Common myeloid progenitor, CD34-positive (primary cell): ENCODE measurements at regions not wholly inside any gene's neighbourhood (a gene's known extent, or its start where the extent isn't known, plus 50 kb on each side); places are given as distances from the start of the nearest gene placed in this dataset.
"Not testable (repeated sequence)": the region's sequence is repeated elsewhere in the genome, so short reads cannot be mapped to it uniquely, and the experiment has no call there.

ENCODE experiments used
- CTCF ChIA-PET: fragments of 350-600 bp; sonication (Branson Sonifier 250); formaldehyde crosslinking; loops from one replicate; lab custom pipeline; 2021; ENCODE audit warnings: antibody characterized with exemption; lab: Charles Lee
- POLR2A ChIA-PET: fragments of 350-600 bp; sonication (Branson Sonifier 250); formaldehyde crosslinking; loops from one replicate; lab custom pipeline; 2021; ENCODE audit warnings: antibody characterized with exemption; lab: Charles Lee
- DNase-seq, 3 donors: peaks; one replicate each; pipeline versions ENCODE4 v3.0.0 to v3.0.0-alpha.2; 2013
- H3K27ac ChIP-seq, 2 experiments: 1 replicate in 1 of 2; 2 replicates in 1 of 2; pipeline ENCODE4 v1.7.0; 2013; ENCODE audit warnings: inconsistent platforms in 2 of 2, low read length in 2 of 2, mild to moderate bottlenecking in 2 of 2, low read depth in 1 of 2, moderate library complexity in 1 of 2; ENCODE audit not compliant: severe bottlenecking in 2 of 2, insufficient read depth in 1 of 2, poor library complexity in 1 of 2
- H3K27me3 ChIP-seq, 5 experiments: replicated peaks in 2 of 5; 1 replicate in 3 of 5; 2 replicates in 2 of 5; pipeline versions ENCODE4 v1.6.1 to v1.7.0; 2013; ENCODE audit warnings: low read length in 4 of 5, mild to moderate bottlenecking in 2 of 5, moderate library complexity in 2 of 5, inconsistent platforms in 1 of 5; ENCODE audit not compliant: insufficient read depth in 5 of 5, control insufficient read depth in 4 of 5
- H3K36me3 ChIP-seq, 4 experiments: 1 replicate in 2 of 4; 2 replicates in 2 of 4; pipeline versions ENCODE4 v1.6.1 to v1.7.0; 2013; ENCODE audit warnings: low read length in 3 of 4, control low read depth in 1 of 4, mild to moderate bottlenecking in 1 of 4; ENCODE audit not compliant: control insufficient read depth in 4 of 4, insufficient read depth in 4 of 4
- H3K4me1 ChIP-seq, 4 experiments: 1 replicate in 3 of 4; 2 replicates in 1 of 4; pipeline versions ENCODE4 v1.6.1 to v1.7.1; 2013; ENCODE audit warnings: low read length in 3 of 4, mild to moderate bottlenecking in 3 of 4, control low read depth in 1 of 4, inconsistent platforms in 1 of 4, moderate library complexity in 1 of 4; ENCODE audit not compliant: control insufficient read depth in 4 of 4, insufficient read depth in 4 of 4; ENCODE audit errors: control extremely low read depth in 1 of 4
- H3K4me3 ChIP-seq, 7 experiments: 1 replicate in 4 of 7; 2 replicates in 3 of 7; pipeline versions ENCODE4 v1.5.1 to v1.7.0; 2013; ENCODE audit warnings: mild to moderate bottlenecking in 7 of 7, low read length in 6 of 7, moderate library complexity in 6 of 7, inconsistent platforms in 2 of 7, low read depth in 2 of 7, control low read depth in 1 of 7; ENCODE audit not compliant: insufficient read depth in 4 of 7, control insufficient read depth in 1 of 7; ENCODE audit errors: extremely low read depth in 1 of 7
- H3K9me3 ChIP-seq, 5 experiments: 1 replicate in 4 of 5; 2 replicates in 1 of 5; pipeline versions ENCODE4 v1.6.1 to v1.7.1; 2013; ENCODE audit warnings: low read length in 4 of 5, mild to moderate bottlenecking in 2 of 5, inconsistent platforms in 1 of 5, low read depth in 1 of 5, moderate library complexity in 1 of 5; ENCODE audit not compliant: control insufficient read depth in 4 of 5, insufficient read depth in 2 of 5; ENCODE audit errors: control extremely low read depth in 1 of 5
- WGBS: methylation state at CpG from one replicate; pipeline ENCODE4 v1.1.5; 2013; ENCODE audit not compliant: insufficient coverage; 5-methylcytosine and 5-hydroxymethylcytosine counted together

DNA sequence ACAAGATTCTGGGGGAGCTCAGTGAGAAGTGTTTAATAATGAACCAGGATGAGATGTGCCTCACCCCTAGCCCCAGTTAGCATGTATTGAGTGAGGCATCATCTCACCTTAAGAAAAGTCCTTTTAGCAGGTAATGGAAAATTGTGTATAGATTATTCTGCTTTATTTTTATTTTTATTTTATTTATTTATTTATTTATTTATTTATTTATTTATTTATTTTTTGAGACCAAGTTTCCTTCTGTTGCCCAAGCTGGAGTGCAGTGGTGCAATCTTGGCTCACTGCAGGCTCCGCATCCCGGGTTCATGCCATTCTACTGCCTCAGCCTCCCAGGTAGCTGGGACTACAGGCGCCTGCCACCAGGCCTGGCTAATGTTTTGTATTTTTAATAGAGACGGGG, 315.8 kb downstream of the ANKRD30A start:
- H3K27ac ChIP-seq, H3K27me3 ChIP-seq, H3K4me1 ChIP-seq, CTCF ChIA-PET, H3K9me3 ChIP-seq, DNase-seq, H3K36me3 ChIP-seq, POLR2A ChIA-PET, H3K4me3 ChIP-seq: not testable (repeated sequence)
- 97% methylated on average over 3 of the region's 4 CpGs for WGBS

DNA sequence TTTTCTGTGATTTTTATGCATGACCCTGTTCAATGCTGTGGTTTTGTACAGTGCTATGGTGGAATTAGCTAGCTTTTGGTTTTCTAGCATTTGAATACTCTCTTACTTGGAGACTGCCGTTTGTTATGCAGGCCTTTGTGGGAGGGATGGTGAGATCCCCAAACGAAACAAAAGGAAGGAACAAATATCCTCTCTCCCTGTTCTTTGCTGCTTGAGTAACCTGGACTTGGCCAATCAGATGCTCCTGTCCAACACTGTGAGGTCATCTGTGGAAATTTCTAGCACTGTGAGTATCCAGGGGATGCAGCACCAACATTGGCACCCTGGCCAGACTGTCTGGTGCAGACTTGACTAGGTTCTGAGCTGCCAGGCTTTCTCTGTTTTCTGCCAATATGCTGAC, 314.4 kb downstream of the ANKRD30A start:
- ChIA-PET CTCF (no interaction called here), POLR2A (no interaction called here)
- Histone ChIP-seq H3K4me3 (no peak overlapping the region), H3K4me1 (no peaks in the 10 kb centered on the region), H3K27me3 (no peaks in the 10 kb centered on the region), H3K36me3 (no peaks in the 10 kb centered on the region), H3K27ac (no peak overlapping the region), H3K9me3 (peaks cover 0 to 4% (median 0%) of the 10 kb centered on the region in 5 experiments)
- DNase-seq, result no peak
- WGBS, result 83% methylated on average over 2 of the region's 2 CpGs

DNA sequence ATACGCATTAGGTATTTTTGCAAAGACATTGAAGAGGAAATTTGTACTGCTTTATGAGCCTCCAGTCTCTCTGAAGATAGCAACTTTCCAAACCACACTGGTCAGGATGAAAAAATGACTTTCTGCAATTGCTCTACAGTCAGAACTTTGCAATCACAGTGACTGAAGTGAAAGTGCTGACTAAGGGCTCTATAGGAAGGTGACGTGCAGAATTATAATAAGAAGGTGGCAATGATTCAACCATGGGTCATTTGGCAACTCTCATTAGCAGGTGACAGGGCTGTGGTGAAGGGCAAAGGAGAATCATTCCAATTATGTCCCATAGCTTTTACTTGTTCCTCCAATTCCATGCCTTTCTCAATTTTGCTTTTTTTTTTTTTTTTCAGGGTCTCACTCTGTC, 311.0 kb downstream of the ANKRD30A start:
- CTCF ChIA-PET, result no interaction called here
- H3K27me3 ChIP-seq, result no peaks in the 10 kb centered on the region
- peaks cover 0 to 4% (median 0%) of the 10 kb centered on the region in 5 experiments for H3K9me3 ChIP-seq
- H3K4me1 ChIP-seq, result no peaks in the 10 kb centered on the region
- H3K27ac ChIP-seq, result no peak overlapping the region
- H3K4me3 ChIP-seq, result no peak overlapping the region
- POLR2A ChIA-PET, result no interaction called here
- DNase-seq, result peak in 1 of 3 donors; percentile 10
- WGBS, result 85% methylated on average over 2 of the region's 2 CpGs
- H3K36me3 ChIP-seq, result no peaks in the 10 kb centered on the region

DNA sequence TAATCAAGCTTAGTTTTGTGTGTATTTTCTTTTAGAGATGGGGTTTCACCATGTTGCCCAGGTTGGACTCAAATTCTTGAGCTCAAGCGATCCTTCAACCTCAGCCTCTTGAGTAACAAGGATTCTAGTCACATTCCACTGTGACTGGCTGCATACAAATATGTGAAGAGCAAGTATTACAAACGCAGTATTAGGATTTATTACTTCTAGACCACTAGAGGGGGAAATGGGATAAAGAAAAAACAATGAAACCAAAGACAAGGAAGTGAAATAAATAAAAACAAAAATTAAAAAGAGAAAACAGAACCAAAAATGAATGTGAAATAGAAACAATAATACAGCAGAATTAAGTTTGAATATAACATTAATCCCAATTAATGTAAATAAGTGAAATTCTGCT, 308.7 kb downstream of the ANKRD30A start:
- WGBS, result no CpG with 5 or more reads among the region's 2 CpGs
- CTCF ChIA-PET, result interaction anchor here (1.0 kb wide), 1 partner anchor 12 kb away, joined by 3 read pairs; no protein-coding TSS in a partner anchor
- Histone ChIP-seq H3K4me1 (no peaks in the 10 kb centered on the region), H3K27me3 (no peaks in the 10 kb centered on the region), H3K36me3 (no peaks in the 10 kb centered on the region), H3K27ac (no peak overlapping the region), H3K9me3 (peaks cover 0 to 4% (median 0%) of the 10 kb centered on the region in 5 experiments), H3K4me3 (no peak overlapping the region)
- DNase-seq, result no peak
- POLR2A ChIA-PET, result no interaction called here
